HEK293 (cell line): ENCODE measurements at regions not wholly inside any gene's neighbourhood (a gene's known extent, or its start where the extent isn't known, plus 50 kb on each side); places are given as distances from the start of the nearest gene placed in this dataset.

Experiments
- CTCF ChIP-seq: fragments of 450-650 bp; formaldehyde crosslinking; IDR thresholded peaks from 2 replicates; pipeline ENCODE4 v1.5.1; 2016; ENCODE audit warnings: missing biosample characterization, missing genetic modification characterization
- KLF9 ChIP-seq: fragments of 450-650 bp; formaldehyde crosslinking; IDR thresholded peaks from 2 replicates; pipeline ENCODE4 v1.5.1; 2016; ENCODE audit warnings: missing biosample characterization, missing genetic modification characterization, low read depth
- YY1 ChIP-seq: fragments of 450-650 bp; formaldehyde crosslinking; IDR thresholded peaks from 2 replicates; pipeline ENCODE4 v1.5.1; 2018; ENCODE audit warnings: missing biosample characterization, missing genetic modification characterization
- ZIC2 ChIP-seq: fragments of 450-650 bp; formaldehyde crosslinking; IDR thresholded peaks from 2 replicates; pipeline ENCODE4 v1.5.1; 2016; ENCODE audit warnings: missing biosample characterization, missing genetic modification characterization
- ZNF391 ChIP-seq: fragments of 450-650 bp; formaldehyde crosslinking; IDR thresholded peaks from 2 replicates; pipeline ENCODE4 v1.5.1; 2016; ENCODE audit warnings: low read depth, missing biosample characterization, missing genetic modification characterization, borderline replicate concordance
- ZNF555 ChIP-seq: fragments of 450-650 bp; formaldehyde crosslinking; conservative IDR thresholded peaks from 2 replicates; pipeline ENCODE4 v1.5.1; 2017; ENCODE audit warnings: missing biosample characterization, mild to moderate bottlenecking, missing genetic modification characterization, inconsistent platforms
- ZNF776 ChIP-seq: fragments of 450-650 bp; formaldehyde crosslinking; IDR thresholded peaks from 2 replicates; pipeline ENCODE4 v1.5.0; 2017; ENCODE audit warnings: missing biosample characterization, missing genetic modification characterization, borderline replicate concordance
- ZNF785 ChIP-seq: fragments of 450-650 bp; formaldehyde crosslinking; IDR thresholded peaks from 2 replicates; pipeline ENCODE4 v1.5.1; 2016; ENCODE audit warnings: missing biosample characterization, missing genetic modification characterization
- ZSCAN23 ChIP-seq: fragments of 450-650 bp; formaldehyde crosslinking; IDR thresholded peaks from 2 replicates; pipeline ENCODE4 v1.5.1; 2016; ENCODE audit warnings: missing biosample characterization, missing genetic modification characterization
- ZSCAN4 ChIP-seq: fragments of 450-650 bp; formaldehyde crosslinking; IDR thresholded peaks from 2 replicates; pipeline ENCODE4 v1.5.1; 2017; ENCODE audit warnings: missing biosample characterization, missing genetic modification characterization
- TF ChIP-seq, protein P1 (sequence below): fragments of 450-650 bp; formaldehyde crosslinking; IDR thresholded peaks from 2 replicates; pipeline ENCODE4 v1.5.1; 2016; ENCODE audit warnings: missing biosample characterization, missing genetic modification characterization

DNA sequence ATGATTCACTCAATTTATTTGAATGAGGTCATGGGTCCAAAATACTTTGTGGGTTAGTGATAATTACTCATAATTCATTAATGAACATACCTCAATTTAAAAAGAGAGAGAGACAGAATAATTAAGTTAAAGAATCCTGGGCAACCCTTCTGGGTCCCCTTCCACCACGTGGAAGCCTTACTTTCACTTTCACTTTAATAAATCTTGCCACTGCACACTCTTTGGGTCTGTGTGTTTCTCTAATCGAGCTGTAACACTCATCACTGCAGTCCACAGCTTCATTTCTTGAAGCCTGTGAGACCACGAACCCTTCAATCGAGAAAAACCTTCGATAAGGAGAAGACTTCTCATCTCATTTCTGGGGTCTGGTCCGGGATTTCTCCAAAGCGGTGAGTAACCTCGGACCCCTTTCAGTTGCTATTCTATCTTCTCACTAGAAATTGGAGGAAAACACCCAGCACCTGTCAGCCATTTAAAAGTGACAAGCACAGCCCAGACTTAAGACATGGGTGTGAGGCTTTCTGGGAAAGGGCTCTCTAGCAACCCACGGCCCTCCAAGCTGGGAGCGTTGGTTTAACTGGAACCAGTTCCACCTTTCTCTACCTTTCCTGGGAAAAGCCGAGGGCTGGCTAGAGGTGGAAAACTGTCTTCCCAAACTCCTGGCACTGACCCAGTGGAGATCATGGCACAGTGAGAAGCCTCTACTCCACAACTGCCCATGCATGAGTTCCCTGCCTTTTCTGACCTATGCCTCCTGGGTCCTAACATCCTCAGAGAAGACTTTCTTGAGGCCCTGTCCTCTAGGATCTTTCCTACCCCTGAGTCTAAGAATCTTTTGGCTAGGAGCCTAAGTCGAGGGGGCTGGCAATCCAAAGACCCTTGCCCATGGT lies 148.8 kb upstream of the ATF7IP start:
- no peak for TF ChIP-seq CTCF (tag by site-specific recombination)
- TF ChIP-seq ZNF776: no peak
- TF ChIP-seq ZNF785 (tag by site-specific recombination): no peak
- no peak for TF ChIP-seq KLF9
- TF ChIP-seq ZIC2: no peak
- TF ChIP-seq YY1 (tag by site-specific recombination): no peak
- no peak for TF ChIP-seq ZNF391 (tag by site-specific recombination)
- TF ChIP-seq, protein P1, sequence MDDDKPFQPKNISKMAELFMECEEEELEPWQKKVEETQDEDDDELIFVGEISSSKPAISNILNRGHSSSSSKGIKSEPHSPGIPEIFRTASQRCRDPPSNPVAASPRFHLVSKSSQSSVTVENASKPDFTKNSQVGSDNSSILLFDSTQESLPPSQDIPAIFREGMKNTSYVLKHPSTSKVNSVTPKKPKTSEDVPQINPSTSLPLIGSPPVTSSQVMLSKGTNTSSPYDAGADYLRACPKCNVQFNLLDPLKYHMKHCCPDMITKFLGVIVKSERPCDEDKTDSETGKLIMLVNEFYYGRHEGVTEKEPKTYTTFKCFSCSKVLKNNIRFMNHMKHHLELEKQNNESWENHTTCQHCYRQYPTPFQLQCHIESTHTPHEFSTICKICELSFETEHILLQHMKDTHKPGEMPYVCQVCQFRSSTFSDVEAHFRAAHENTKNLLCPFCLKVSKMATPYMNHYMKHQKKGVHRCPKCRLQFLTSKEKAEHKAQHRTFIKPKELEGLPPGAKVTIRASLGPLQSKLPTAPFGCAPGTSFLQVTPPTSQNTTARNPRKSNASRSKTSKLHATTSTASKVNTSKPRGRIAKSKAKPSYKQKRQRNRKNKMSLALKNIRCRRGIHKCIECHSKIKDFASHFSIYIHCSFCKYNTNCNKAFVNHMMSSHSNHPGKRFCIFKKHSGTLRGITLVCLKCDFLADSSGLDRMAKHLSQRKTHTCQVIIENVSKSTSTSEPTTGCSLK (tag by site-specific recombination): no peak
- no peak for TF ChIP-seq ZSCAN23 (tag by site-specific recombination)
- no peak for TF ChIP-seq ZNF555 (tag by site-specific recombination)
- TF ChIP-seq ZSCAN4 (tag by site-specific recombination): no peak
